ENCODE measurements at regions not wholly inside any gene's neighbourhood (a gene's known extent, or its start where the extent isn't known, plus 50 kb on each side); places are given as distances from the start of the nearest gene placed in this dataset.

- no peak for FAIRE-seq
Measured at GRCh38 chr11:13225038-13226001, 52.3 kb upstream of the BMAL1 start.

- no peak for FAIRE-seq
Measured at GRCh38 chr11:13227676-13228255, 49.8 kb upstream of the BMAL1 start.

Data from endometrium (tissue), 2 donors.